ENCODE measurements at regions not wholly inside any gene's neighbourhood (a gene's known extent, or its start where the extent isn't known, plus 50 kb on each side); places are given as distances from the start of the nearest gene placed in this dataset.

GRCh38 chr12:19846574-19846973 lies 407.3 kb downstream of the AEBP2 start:
- TF ChIP-seq CTCF (IDR thresholded peaks at IDR 0.05), result no peak

GRCh38 chr12:19847294-19848059 lies 408.2 kb downstream of the AEBP2 start:
- H3K4me1 Mint-ChIP-seq (ENCODE audit: low read depth), result no peaks in the 10 kb centered on the region
- H3K27me3 Mint-ChIP-seq, result no peaks in the 10 kb centered on the region
- H3K4me3 ChIP-seq (ENCODE audit: low read length), result no peak overlapping the region
- no peaks in the 10 kb centered on the region for H3K36me3 Mint-ChIP-seq (ENCODE audit: low read depth)
- H3K27ac ChIP-seq (ENCODE audit: low read depth in 1 of 2, low read length in 2 of 2), result no peak overlapping the region
- H3K4me3 Mint-ChIP-seq, result no peak overlapping the region
- no peak overlapping the region for H3K27ac Mint-ChIP-seq
- no peaks in the 10 kb centered on the region for H3K27me3 ChIP-seq (ENCODE audit: control insufficient read depth in 1 of 2, insufficient read depth in 2 of 2, low read length in 2 of 2)
- no peaks in the 10 kb centered on the region for H3K4me1 ChIP-seq (ENCODE audit: insufficient read depth, low read length)
- peaks cover 4% of the 10 kb centered on the region for H3K9me3 Mint-ChIP-seq
- no peaks in the 10 kb centered on the region for H3K9me3 ChIP-seq (ENCODE audit: control insufficient read depth in 1 of 2, insufficient read depth in 1 of 2, low read length in 2 of 2)
- no peaks in the 10 kb centered on the region for H3K36me3 ChIP-seq (ENCODE audit: insufficient read depth, low read length)
- TF ChIP-seq CTCF (IDR thresholded peaks at IDR 0.05), result no peak
- intact Hi-C loops (cut with DNase I, micrococcal nuclease), result no loop called here
- ChIA-PET CTCF (interaction anchor here (1.2 kb wide), 1 partner anchor 13 kb away, joined by 3 read pairs; no protein-coding TSS in a partner anchor), POLR2A (no interaction called here)
- DNase-seq (no peak), ATAC-seq (ENCODE audit: poor library complexity) (no peak)

More at GRCh38 chr12:19846574-19846973, 407.3 kb downstream of the AEBP2 start:
- H3K27ac ChIP-seq (ENCODE audit: low read depth in 1 of 2, low read length in 2 of 2), result no peak overlapping the region
- H3K4me3 ChIP-seq (ENCODE audit: low read length), result no peak overlapping the region
- H3K4me3 Mint-ChIP-seq, result no peak overlapping the region
- H3K27ac Mint-ChIP-seq, result no peak overlapping the region
- POLR2A ChIA-PET, result no interaction called here
- CTCF ChIA-PET, result interaction anchor here (0.5 to 1.2 kb wide), 2 partner anchors 14 to 257 kb away, joined by 3 read pairs; no protein-coding TSS in a partner anchor
- no peaks in the 10 kb centered on the region for H3K27me3 ChIP-seq (ENCODE audit: control insufficient read depth in 1 of 2, insufficient read depth in 2 of 2, low read length in 2 of 2)
- intact Hi-C loops (cut with DNase I, micrococcal nuclease), result no loop called here
- no peaks in the 10 kb centered on the region for H3K36me3 Mint-ChIP-seq (ENCODE audit: low read depth)
- peaks cover 4% of the 10 kb centered on the region for H3K9me3 Mint-ChIP-seq
- ATAC-seq (ENCODE audit: poor library complexity) (no peak), DNase-seq (no peak)
- H3K27me3 Mint-ChIP-seq, result no peaks in the 10 kb centered on the region
- no peaks in the 10 kb centered on the region for H3K4me1 ChIP-seq (ENCODE audit: insufficient read depth, low read length)
- H3K36me3 ChIP-seq (ENCODE audit: insufficient read depth, low read length), result no peaks in the 10 kb centered on the region
- H3K9me3 ChIP-seq (ENCODE audit: control insufficient read depth in 1 of 2, insufficient read depth in 1 of 2, low read length in 2 of 2), result no peaks in the 10 kb centered on the region
- H3K4me1 Mint-ChIP-seq (ENCODE audit: low read depth), result no peaks in the 10 kb centered on the region

GRCh38 chr12:19848421-19848820 lies 409.1 kb downstream of the AEBP2 start:
- Mint-ChIP-seq H3K4me3 (no peak overlapping the region), H3K27ac (no peak overlapping the region), H3K4me1 (ENCODE audit: low read depth) (no peaks in the 10 kb centered on the region), H3K27me3 (no peaks in the 10 kb centered on the region), H3K9me3 (peaks cover 4% of the 10 kb centered on the region), H3K36me3 (ENCODE audit: low read depth) (no peaks in the 10 kb centered on the region)
- DNase-seq, result no peak
- intact Hi-C loops (cut with DNase I, micrococcal nuclease), result no loop called here
- Histone ChIP-seq H3K27ac (ENCODE audit: low read depth in 1 of 2, low read length in 2 of 2) (no peak overlapping the region), H3K36me3 (ENCODE audit: insufficient read depth, low read length) (no peaks in the 10 kb centered on the region), H3K27me3 (ENCODE audit: control insufficient read depth in 1 of 2, insufficient read depth in 2 of 2, low read length in 2 of 2) (no peaks in the 10 kb centered on the region), H3K4me1 (ENCODE audit: insufficient read depth, low read length) (no peaks in the 10 kb centered on the region), H3K4me3 (ENCODE audit: low read length) (no peak overlapping the region), H3K9me3 (ENCODE audit: control insufficient read depth in 1 of 2, insufficient read depth in 1 of 2, low read length in 2 of 2) (no peaks in the 10 kb centered on the region)
- ChIA-PET CTCF (no interaction called here), POLR2A (no interaction called here)
- no peak for TF ChIP-seq CTCF (IDR thresholded peaks at IDR 0.05)
- ATAC-seq (ENCODE audit: poor library complexity), result no peak

All from CD4-positive, alpha-beta T cell (primary cell).